ENCODE measurements at regions not wholly inside any gene's neighbourhood (a gene's known extent, or its start where the extent isn't known, plus 50 kb on each side); places are given as distances from the start of the nearest gene placed in this dataset.

DNA sequence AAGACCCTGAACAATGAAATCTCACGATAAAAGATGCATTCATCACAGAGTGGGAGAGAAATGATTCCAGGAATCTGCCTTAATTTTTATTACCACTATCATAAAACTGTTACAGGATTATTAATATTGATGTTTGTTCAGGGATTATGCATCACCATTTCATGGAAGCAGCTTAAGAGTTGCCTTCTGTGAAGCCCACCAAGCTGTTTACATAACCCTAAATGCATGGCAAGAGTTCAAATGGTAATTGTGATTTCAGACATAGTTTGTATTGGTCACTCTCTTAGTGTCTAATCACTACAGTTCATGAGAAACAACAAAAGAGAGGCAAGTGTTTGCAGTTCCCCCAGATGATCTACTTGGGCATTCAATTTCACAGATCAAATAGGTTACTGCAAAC, 527.7 kb downstream of the RPS29 start:
- BruUV-seq (replicated peaks): no TSS peak
- Histone ChIP-seq H4K20me1 (ENCODE audit: insufficient read depth) (no peaks in the 10 kb centered on the region), H3K4me3 (replicated peaks in 1 of 2; ENCODE audit: low read depth in 1 of 2, low read length in 2 of 2) (no peak overlapping the region), H3K9me2 (ENCODE audit: insufficient read depth) (no peaks in the 10 kb centered on the region), H2AFZ (ENCODE audit: low read depth, low read length, poor library complexity, severe bottlenecking) (no peak overlapping the region), H3K27ac (ENCODE audit: low read depth, low read length) (no peak overlapping the region), H3K79me2 (ENCODE audit: insufficient read depth, low read length) (no peaks in the 10 kb centered on the region), H3K9ac (ENCODE audit: low read length) (no peak overlapping the region), H3K9me3 (ENCODE audit: control insufficient read depth in 1 of 2, insufficient read depth in 1 of 2, low read depth in 1 of 2, low read length in 2 of 2) (no peaks in the 10 kb centered on the region), H3K4me1 (ENCODE audit: control insufficient read depth in 1 of 2, insufficient read depth in 2 of 2, low read length in 2 of 2) (no peaks in the 10 kb centered on the region), H3K4me2 (ENCODE audit: low read length) (no peak overlapping the region), H3K36me3 (ENCODE audit: control insufficient read depth in 1 of 2, insufficient read depth in 2 of 2, low read length in 2 of 2) (no peaks in the 10 kb centered on the region), H3K27me3 (ENCODE audit: insufficient read depth, low read length) (no peaks in the 10 kb centered on the region)
- ATAC-seq: no peak
- no peak for DNase-seq (ENCODE audit: low read depth, low spot score)
- ChIA-PET RAD21 (ENCODE audit: low non-redundant PET in 1 of 2, low total read pairs in 2 of 2, uncharacterized antibody in 2 of 2, unreplicated experiment in 2 of 2) (no interaction called here), POLR2A (no interaction called here), CTCF (no interaction called here)
- TF ChIP-seq SRF (IDR thresholded peaks at IDR 0.05; ENCODE audit: low read depth) (no peak), JUND (IDR thresholded peaks at IDR 0.05) (no peak), ZNF274 (IDR thresholded peaks at IDR 0.05; ENCODE audit: low read depth, low read length) (no peak), EGR1 (IDR thresholded peaks at IDR 0.05; ENCODE audit: low read depth) (no peak), SP1 (IDR thresholded peaks at IDR 0.05; ENCODE audit: low read depth) (no peak)
- TF ChIP-seq, protein P1, sequence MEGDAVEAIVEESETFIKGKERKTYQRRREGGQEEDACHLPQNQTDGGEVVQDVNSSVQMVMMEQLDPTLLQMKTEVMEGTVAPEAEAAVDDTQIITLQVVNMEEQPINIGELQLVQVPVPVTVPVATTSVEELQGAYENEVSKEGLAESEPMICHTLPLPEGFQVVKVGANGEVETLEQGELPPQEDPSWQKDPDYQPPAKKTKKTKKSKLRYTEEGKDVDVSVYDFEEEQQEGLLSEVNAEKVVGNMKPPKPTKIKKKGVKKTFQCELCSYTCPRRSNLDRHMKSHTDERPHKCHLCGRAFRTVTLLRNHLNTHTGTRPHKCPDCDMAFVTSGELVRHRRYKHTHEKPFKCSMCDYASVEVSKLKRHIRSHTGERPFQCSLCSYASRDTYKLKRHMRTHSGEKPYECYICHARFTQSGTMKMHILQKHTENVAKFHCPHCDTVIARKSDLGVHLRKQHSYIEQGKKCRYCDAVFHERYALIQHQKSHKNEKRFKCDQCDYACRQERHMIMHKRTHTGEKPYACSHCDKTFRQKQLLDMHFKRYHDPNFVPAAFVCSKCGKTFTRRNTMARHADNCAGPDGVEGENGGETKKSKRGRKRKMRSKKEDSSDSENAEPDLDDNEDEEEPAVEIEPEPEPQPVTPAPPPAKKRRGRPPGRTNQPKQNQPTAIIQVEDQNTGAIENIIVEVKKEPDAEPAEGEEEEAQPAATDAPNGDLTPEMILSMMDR (IDR thresholded peaks at IDR 0.05 in 2 of 3, conservative IDR thresholded peaks at IDR 0.05 in 1 of 3; ENCODE audit: borderline replicate concordance in 1 of 3, insufficient read depth in 1 of 3, low read depth in 2 of 3, low read length in 2 of 3): no peak
- intact Hi-C loops (cut with micrococcal nuclease): no loop called here

DNA sequence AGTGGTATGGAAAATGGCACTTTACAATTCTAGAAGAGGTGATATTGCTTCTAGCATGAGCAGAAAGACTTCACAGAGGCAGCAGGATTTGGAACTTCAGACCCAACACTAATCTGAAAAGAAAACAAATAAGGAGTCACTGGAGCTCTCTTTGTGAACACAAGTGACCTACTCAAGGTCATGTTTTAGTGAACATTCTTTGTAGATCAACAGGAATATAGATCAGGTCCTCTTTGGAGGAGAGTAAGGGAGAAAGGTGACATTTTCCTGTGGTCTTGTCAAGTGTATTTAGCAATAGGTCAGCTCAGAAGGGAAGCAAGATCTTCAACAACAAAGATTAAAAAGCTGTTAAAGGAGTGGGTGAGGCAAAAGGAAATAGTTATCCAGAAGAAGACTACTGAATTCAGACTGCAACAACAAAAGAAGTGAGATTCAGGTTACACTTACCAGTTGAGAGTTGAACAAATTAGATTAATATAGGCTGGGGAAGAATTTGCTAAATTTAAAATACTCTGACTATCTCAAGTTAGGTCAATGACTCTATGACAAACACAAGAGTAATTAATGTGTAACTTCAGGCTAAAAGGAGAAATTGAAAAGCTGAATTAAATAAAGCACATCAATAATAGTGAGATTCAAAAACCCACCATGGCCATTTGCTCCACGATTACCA, 528.2 kb downstream of the RPS29 start:
- no peaks in the 10 kb centered on the region for H3K9me2 ChIP-seq (ENCODE audit: insufficient read depth)
- intact Hi-C loops (cut with micrococcal nuclease): no loop called here
- no peaks in the 10 kb centered on the region for H3K27me3 ChIP-seq (ENCODE audit: insufficient read depth, low read length)
- no peaks in the 10 kb centered on the region for H3K9me3 ChIP-seq (ENCODE audit: control insufficient read depth in 1 of 2, insufficient read depth in 1 of 2, low read depth in 1 of 2, low read length in 2 of 2)
- no peaks in the 10 kb centered on the region for H3K4me1 ChIP-seq (ENCODE audit: control insufficient read depth in 1 of 2, insufficient read depth in 2 of 2, low read length in 2 of 2)
- ChIA-PET RAD21 (ENCODE audit: low non-redundant PET in 1 of 2, low total read pairs in 2 of 2, uncharacterized antibody in 2 of 2, unreplicated experiment in 2 of 2) (no interaction called here), CTCF (no interaction called here), POLR2A (no interaction called here)
- no peak overlapping the region for H2AFZ ChIP-seq (ENCODE audit: low read depth, low read length, poor library complexity, severe bottlenecking)
- H3K4me3 ChIP-seq (replicated peaks in 1 of 2; ENCODE audit: low read depth in 1 of 2, low read length in 2 of 2): no peak overlapping the region
- DNase-seq (ENCODE audit: low read depth, low spot score) (no peak), ATAC-seq (no peak)
- H3K9ac ChIP-seq (ENCODE audit: low read length): no peak overlapping the region
- no peak overlapping the region for H3K27ac ChIP-seq (ENCODE audit: low read depth, low read length)
- no TSS peak for BruUV-seq (replicated peaks)
- H3K4me2 ChIP-seq (ENCODE audit: low read length): no peak overlapping the region
- H3K79me2 ChIP-seq (ENCODE audit: insufficient read depth, low read length): no peaks in the 10 kb centered on the region
- TF ChIP-seq ZNF274 (IDR thresholded peaks at IDR 0.05; ENCODE audit: low read depth, low read length) (no peak), CBX3 (IDR thresholded peaks at IDR 0.05; ENCODE audit: low read depth) (no peak), YY1 (IDR thresholded peaks at IDR 0.05; ENCODE audit: extremely low read depth, insufficient replicate concordance, low read depth, low read length) (no peak), EZH2phosphoT487 (IDR thresholded peaks at IDR 0.05; ENCODE audit: borderline replicate concordance) (no peak), JUND (IDR thresholded peaks at IDR 0.05) (no peak), RAD21 (IDR thresholded peaks at IDR 0.05; ENCODE audit: low read depth) (no peak)
- TF ChIP-seq, protein P2, sequence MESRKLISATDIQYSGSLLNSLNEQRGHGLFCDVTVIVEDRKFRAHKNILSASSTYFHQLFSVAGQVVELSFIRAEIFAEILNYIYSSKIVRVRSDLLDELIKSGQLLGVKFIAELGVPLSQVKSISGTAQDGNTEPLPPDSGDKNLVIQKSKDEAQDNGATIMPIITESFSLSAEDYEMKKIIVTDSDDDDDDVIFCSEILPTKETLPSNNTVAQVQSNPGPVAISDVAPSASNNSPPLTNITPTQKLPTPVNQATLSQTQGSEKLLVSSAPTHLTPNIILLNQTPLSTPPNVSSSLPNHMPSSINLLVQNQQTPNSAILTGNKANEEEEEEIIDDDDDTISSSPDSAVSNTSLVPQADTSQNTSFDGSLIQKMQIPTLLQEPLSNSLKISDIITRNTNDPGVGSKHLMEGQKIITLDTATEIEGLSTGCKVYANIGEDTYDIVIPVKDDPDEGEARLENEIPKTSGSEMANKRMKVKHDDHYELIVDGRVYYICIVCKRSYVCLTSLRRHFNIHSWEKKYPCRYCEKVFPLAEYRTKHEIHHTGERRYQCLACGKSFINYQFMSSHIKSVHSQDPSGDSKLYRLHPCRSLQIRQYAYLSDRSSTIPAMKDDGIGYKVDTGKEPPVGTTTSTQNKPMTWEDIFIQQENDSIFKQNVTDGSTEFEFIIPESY (IDR thresholded peaks at IDR 0.05; ENCODE audit: extremely low read depth, insufficient replicate concordance, low read length): no peak
- TF ChIP-seq, protein P3, sequence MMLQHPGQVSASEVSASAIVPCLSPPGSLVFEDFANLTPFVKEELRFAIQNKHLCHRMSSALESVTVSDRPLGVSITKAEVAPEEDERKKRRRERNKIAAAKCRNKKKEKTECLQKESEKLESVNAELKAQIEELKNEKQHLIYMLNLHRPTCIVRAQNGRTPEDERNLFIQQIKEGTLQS (IDR thresholded peaks at IDR 0.05): no peak
- no peaks in the 10 kb centered on the region for H3K36me3 ChIP-seq (ENCODE audit: control insufficient read depth in 1 of 2, insufficient read depth in 2 of 2, low read length in 2 of 2)
- no peaks in the 10 kb centered on the region for H4K20me1 ChIP-seq (ENCODE audit: insufficient read depth)
